Naive B cell (primary cell): ENCODE measurements at regions not wholly inside any gene's neighbourhood (a gene's known extent, or its start where the extent isn't known, plus 50 kb on each side); places are given as distances from the start of the nearest gene placed in this dataset.

Experiments used
- ATAC-seq, 2 donors: fragments of 150-1000 bp; cut with Tn5 transposase; 2 replicates each; pipeline ENCODE4 v1.10.0; 2021; ENCODE audit warnings: low read depth in 2 of 2, mild to moderate bottlenecking in 2 of 2, moderate library complexity in 2 of 2
- DNase-seq: peaks from one replicate; pipeline ENCODE4 v3.0.0; 2022
- H3K27ac Mint-ChIP-seq, 6 donors: one replicate each; pipeline ENCODE4 v1.8.0; 2020 to 2022; ENCODE audit warnings: mild to moderate bottlenecking in 6 of 6, mixed read lengths in 6 of 6, moderate library complexity in 5 of 6, inconsistent platforms in 2 of 6
- H3K27me3 Mint-ChIP-seq, 3 donors: one replicate each; pipeline ENCODE4 v1.8.0; 2021 to 2022; ENCODE audit warnings: mixed read lengths in 3 of 3, mild to moderate bottlenecking in 1 of 3
- H3K36me3 Mint-ChIP-seq, 2 donors: one replicate each; pipeline ENCODE4 v1.8.0; 2020 to 2022; ENCODE audit warnings: mixed read lengths in 2 of 2, inconsistent platforms in 1 of 2, mild to moderate bottlenecking in 1 of 2
- H3K4me1 Mint-ChIP-seq, 3 donors: one replicate each; pipeline ENCODE4 v1.8.0; 2020 to 2022; ENCODE audit warnings: mixed read lengths in 3 of 3, inconsistent platforms in 1 of 3, mild to moderate bottlenecking in 1 of 3, moderate library complexity in 1 of 3
- H3K4me3 Mint-ChIP-seq, 8 donors: one replicate each; pipeline ENCODE4 v1.8.0; 2020 to 2022; ENCODE audit warnings: mild to moderate bottlenecking in 8 of 8, mixed read lengths in 8 of 8, moderate library complexity in 8 of 8, inconsistent platforms in 2 of 8
- H3K9me3 Mint-ChIP-seq, 7 donors: one replicate each; pipeline ENCODE4 v1.8.0; 2020 to 2022; ENCODE audit warnings: mixed read lengths in 7 of 7, mild to moderate bottlenecking in 5 of 7, inconsistent platforms in 2 of 7, moderate library complexity in 1 of 7

DNA sequence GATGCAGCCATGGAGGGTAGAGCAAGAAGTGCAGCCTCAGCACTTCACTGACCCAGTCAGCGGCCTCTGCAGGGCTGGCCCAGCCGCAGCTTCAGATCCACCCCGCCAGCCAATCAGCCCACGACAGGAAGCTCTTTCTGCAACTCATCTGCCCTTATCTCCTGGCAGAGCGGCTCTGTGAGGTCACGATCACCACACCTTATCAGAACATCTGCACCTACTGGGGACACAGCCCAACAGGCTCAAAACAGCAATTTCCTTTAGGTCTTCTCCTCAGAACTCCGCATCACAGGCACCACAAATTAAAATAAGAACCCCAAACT lies 287.3 kb downstream of the BCL11B start:
- ATAC-seq (no peak), DNase-seq (no peak)
- Mint-ChIP-seq H3K36me3 (no peaks in the 10 kb centered on the region), H3K27me3 (no peaks in the 10 kb centered on the region), H3K9me3 (peaks cover 2 to 15% (median 4%) of the 10 kb centered on the region in 7 donors), H3K4me3 (no peak overlapping the region), H3K4me1 (no peaks in the 10 kb centered on the region), H3K27ac (peak overlapping the region in 1 of 6 donors; percentile 9)

- DNase-seq (no peak), ATAC-seq (no peak)
- H3K36me3 Mint-ChIP-seq: no peaks in the 10 kb centered on the region
- H3K27ac Mint-ChIP-seq: no peak overlapping the region
- H3K27me3 Mint-ChIP-seq: no peaks in the 10 kb centered on the region
- H3K4me3 Mint-ChIP-seq: no peak overlapping the region
- H3K4me1 Mint-ChIP-seq: no peaks in the 10 kb centered on the region
- H3K9me3 Mint-ChIP-seq: peaks cover 0 to 3% (median 0%) of the 10 kb centered on the region in 7 donors
These were observed 278.2 kb downstream of the BCL11B start for GRCh38 chr14:98993818-98994217.

DNA sequence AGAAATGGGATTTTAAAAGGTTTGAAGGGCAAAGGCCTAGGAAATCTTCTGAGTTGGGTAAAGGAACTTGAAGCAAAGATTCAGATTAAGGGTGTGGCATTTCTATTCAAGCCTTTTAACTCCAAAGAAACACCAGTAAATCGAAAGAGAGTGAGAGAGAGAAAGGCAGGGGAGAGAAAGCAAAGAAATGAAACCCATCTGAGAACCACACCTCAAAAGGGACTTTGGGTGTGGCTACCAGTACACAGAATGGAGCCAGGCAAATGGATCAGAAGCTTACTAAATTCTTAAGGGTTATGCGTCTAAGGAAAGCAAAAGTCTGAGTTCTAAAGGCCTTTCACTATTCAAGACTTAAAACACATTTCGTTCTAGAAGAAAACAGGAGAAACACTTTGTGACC lies 277.4 kb downstream of the BCL11B start:
- Mint-ChIP-seq H3K4me1 (no peaks in the 10 kb centered on the region), H3K36me3 (no peaks in the 10 kb centered on the region), H3K27ac (peak overlapping the region in 1 of 6 donors; percentile 65), H3K27me3 (no peaks in the 10 kb centered on the region), H3K9me3 (peaks cover 0 to 3% (median 0%) of the 10 kb centered on the region in 7 donors), H3K4me3 (no peak overlapping the region)
- DNase-seq: no peak
- no peak for ATAC-seq

- Mint-ChIP-seq H3K27me3 (no peaks in the 10 kb centered on the region), H3K4me3 (no peak overlapping the region), H3K9me3 (peaks cover 0 to 4% (median 0%) of the 10 kb centered on the region in 7 donors), H3K4me1 (no peaks in the 10 kb centered on the region), H3K27ac (no peak overlapping the region), H3K36me3 (no peaks in the 10 kb centered on the region)
- DNase-seq (no peak), ATAC-seq (no peak)
These were observed 274.3 kb downstream of the BCL11B start for GRCh38 chr14:98997526-98998205.

DNA sequence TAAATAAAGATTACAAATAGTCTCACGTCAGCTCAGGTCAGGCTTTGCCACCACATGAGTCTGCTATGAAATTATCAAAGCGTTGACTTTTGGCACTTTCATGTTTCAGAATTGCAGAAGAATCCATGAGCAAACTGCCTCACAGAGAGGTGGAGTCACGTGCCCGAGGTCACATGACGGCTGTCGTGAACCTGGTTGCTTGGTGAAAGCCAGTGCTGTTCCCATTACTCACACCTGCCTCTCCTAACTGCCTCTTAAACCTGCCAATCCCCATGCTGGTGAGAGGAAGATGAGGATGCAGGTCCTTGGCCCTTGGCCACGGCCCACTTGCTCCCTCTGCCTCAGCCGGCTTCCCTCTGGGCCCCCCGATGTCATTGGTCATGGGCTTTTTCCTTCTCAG lies 272.7 kb downstream of the BCL11B start:
- Mint-ChIP-seq H3K36me3 (no peaks in the 10 kb centered on the region), H3K27me3 (no peaks in the 10 kb centered on the region), H3K27ac (no peak overlapping the region), H3K4me1 (no peaks in the 10 kb centered on the region), H3K9me3 (peaks cover 0 to 4% (median 0%) of the 10 kb centered on the region in 7 donors), H3K4me3 (no peak overlapping the region)
- ATAC-seq (no peak), DNase-seq (no peak)

DNA sequence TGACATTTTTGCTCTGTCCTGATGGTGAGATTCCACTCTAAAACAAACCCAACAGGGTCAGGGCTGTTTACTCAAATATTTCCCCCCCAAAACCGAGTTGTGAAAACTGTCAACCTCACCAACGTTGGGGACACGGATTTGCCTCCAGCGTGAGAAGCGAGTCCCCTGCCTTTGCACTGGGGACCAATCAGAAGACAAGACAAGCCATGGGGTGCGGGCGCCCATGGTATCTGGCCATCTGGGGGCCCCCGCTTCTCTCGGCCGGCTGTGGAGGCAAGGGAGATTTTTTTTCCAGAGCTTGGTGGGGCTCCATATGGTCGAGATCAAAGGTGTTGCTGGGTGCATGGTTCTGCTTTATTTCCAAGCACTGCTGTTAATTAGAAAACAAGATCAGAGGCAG lies 272.1 kb downstream of the BCL11B start:
- no peak overlapping the region for H3K4me3 Mint-ChIP-seq
- DNase-seq (no peak), ATAC-seq (no peak)
- H3K27me3 Mint-ChIP-seq: peaks cover 0 to 4% (median 0%) of the 10 kb centered on the region in 3 donors
- H3K27ac Mint-ChIP-seq: no peak overlapping the region
- H3K36me3 Mint-ChIP-seq: no peaks in the 10 kb centered on the region
- H3K4me1 Mint-ChIP-seq: no peaks in the 10 kb centered on the region
- peaks cover 0 to 4% (median 0%) of the 10 kb centered on the region in 7 donors for H3K9me3 Mint-ChIP-seq

- no peak overlapping the region for H3K4me3 Mint-ChIP-seq
- no peak overlapping the region for H3K27ac Mint-ChIP-seq
- H3K4me1 Mint-ChIP-seq: no peaks in the 10 kb centered on the region
- no peak for ATAC-seq
- peaks cover 0 to 6% (median 0%) of the 10 kb centered on the region in 3 donors for H3K27me3 Mint-ChIP-seq
- DNase-seq: no peak
- peaks cover 0 to 4% (median 0%) of the 10 kb centered on the region in 7 donors for H3K9me3 Mint-ChIP-seq
- H3K36me3 Mint-ChIP-seq: no peaks in the 10 kb centered on the region
These were observed 270.8 kb downstream of the BCL11B start for GRCh38 chr14:99001241-99001640.

GRCh38 chr14:99003646-99004045 lies 268.4 kb downstream of the BCL11B start:
- Mint-ChIP-seq H3K27ac (peak overlapping the region in 1 of 6 donors; percentile 34), H3K4me3 (no peak overlapping the region), H3K36me3 (no peaks in the 10 kb centered on the region), H3K9me3 (peaks cover 0 to 7% (median 0%) of the 10 kb centered on the region in 7 donors), H3K4me1 (no peaks in the 10 kb centered on the region), H3K27me3 (peaks cover 0 to 13% (median 0%) of the 10 kb centered on the region in 3 donors)
- no peak for DNase-seq
- ATAC-seq: no peak

GRCh38 chr14:99004112-99004511 lies 267.9 kb downstream of the BCL11B start:
- H3K27me3 Mint-ChIP-seq: peaks cover 0 to 13% (median 0%) of the 10 kb centered on the region in 3 donors
- DNase-seq (no peak), ATAC-seq (no peak)
- H3K4me1 Mint-ChIP-seq: no peaks in the 10 kb centered on the region
- H3K36me3 Mint-ChIP-seq: no peaks in the 10 kb centered on the region
- H3K27ac Mint-ChIP-seq: no peak overlapping the region
- H3K9me3 Mint-ChIP-seq: peaks cover 0 to 10% (median 0%) of the 10 kb centered on the region in 7 donors
- no peak overlapping the region for H3K4me3 Mint-ChIP-seq

- no peak overlapping the region for H3K27ac Mint-ChIP-seq
- no peaks in the 10 kb centered on the region for H3K4me1 Mint-ChIP-seq
- H3K27me3 Mint-ChIP-seq: peaks cover 0 to 13% (median 0%) of the 10 kb centered on the region in 3 donors
- no peak overlapping the region for H3K4me3 Mint-ChIP-seq
- H3K9me3 Mint-ChIP-seq: peaks cover 0 to 10% (median 0%) of the 10 kb centered on the region in 7 donors
- no peak for DNase-seq
- H3K36me3 Mint-ChIP-seq: no peaks in the 10 kb centered on the region
- no peak for ATAC-seq
These were observed 265.7 kb downstream of the BCL11B start for GRCh38 chr14:99006276-99006675.

DNA sequence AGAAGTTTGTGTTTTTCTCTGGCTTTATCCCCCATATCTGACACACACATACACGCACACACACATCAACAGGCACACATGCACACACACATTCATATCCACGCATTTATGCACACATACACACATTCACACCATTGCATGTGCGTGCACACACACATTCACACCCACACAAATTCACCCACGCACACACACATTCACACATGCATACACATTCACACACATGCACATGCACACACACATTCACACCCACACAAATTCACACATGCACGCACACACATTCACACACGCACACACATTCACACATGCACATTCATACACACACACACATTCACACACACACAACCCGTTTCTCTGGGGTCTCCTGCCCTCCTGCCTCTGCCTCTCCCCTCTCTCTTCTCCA lies 264.2 kb downstream of the BCL11B start:
- no peak for ATAC-seq
- peaks cover 0 to 10% (median 0%) of the 10 kb centered on the region in 7 donors for H3K9me3 Mint-ChIP-seq

GRCh38 chr14:99009871-99010270 lies 262.1 kb downstream of the BCL11B start:
- Mint-ChIP-seq H3K9me3 (peaks cover 0 to 10% (median 2%) of the 10 kb centered on the region in 7 donors), H3K4me1 (no peaks in the 10 kb centered on the region), H3K4me3 (no peak overlapping the region), H3K27ac (no peak overlapping the region), H3K36me3 (no peaks in the 10 kb centered on the region), H3K27me3 (peaks cover 0 to 9% (median 0%) of the 10 kb centered on the region in 3 donors)
- DNase-seq (no peak), ATAC-seq (no peak)

More for the DNA sequence above, 264.2 kb downstream of the BCL11B start:
- Mint-ChIP-seq H3K27ac (no peak overlapping the region), H3K4me3 (no peak overlapping the region), H3K27me3 (peaks cover 0 to 13% (median 0%) of the 10 kb centered on the region in 3 donors), H3K36me3 (no peaks in the 10 kb centered on the region), H3K4me1 (no peaks in the 10 kb centered on the region)
- no peak for DNase-seq

DNA sequence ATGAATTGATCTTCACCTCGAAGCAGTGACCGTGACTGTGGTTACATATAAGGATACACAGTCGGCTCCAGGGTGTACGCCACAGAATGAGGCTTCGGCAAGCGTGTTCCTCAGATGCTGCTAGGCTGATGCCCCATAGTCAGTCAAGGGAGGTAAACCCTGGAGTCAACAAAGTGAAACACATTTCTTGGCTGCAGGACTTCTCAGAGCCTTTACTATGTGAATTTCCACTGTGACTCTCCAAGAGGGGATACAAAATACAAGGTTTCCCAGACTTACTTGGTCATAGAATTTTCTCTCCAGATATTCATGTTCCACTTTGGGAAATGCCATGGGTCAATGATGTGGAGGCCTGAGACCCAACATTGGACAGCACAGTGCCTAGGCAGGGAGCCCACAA lies 260.6 kb downstream of the BCL11B start:
- Mint-ChIP-seq H3K4me3 (no peak overlapping the region), H3K36me3 (no peaks in the 10 kb centered on the region), H3K4me1 (no peaks in the 10 kb centered on the region), H3K9me3 (peaks cover 0 to 10% (median 2%) of the 10 kb centered on the region in 7 donors), H3K27me3 (peaks cover 0 to 6% (median 0%) of the 10 kb centered on the region in 3 donors), H3K27ac (no peak overlapping the region)
- ATAC-seq: no peak
- no peak for DNase-seq

DNA sequence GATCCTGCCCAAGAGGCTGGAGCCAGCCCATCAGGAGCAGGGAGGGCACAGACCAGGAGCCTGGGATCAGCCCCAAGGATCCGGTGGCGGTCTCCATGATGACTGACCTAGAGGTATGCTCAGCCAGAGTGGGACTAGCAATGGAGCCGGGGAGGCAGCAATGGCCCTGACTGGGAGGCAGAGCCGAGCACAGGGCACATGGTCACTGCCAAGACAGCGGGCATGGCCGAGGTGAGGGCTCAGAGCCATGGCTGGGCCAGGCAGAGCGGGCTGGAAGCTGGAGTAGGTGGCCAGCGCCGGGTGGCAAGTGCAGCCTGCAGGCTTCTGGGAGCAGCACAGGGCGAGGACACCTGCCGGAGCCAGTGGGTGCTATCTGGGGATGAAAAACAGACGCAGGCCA lies 259.3 kb downstream of the BCL11B start:
- Mint-ChIP-seq H3K27me3 (peaks cover 0 to 5% (median 0%) of the 10 kb centered on the region in 3 donors), H3K27ac (no peak overlapping the region), H3K4me3 (no peak overlapping the region)

More for the DNA sequence above, 259.3 kb downstream of the BCL11B start:
- ATAC-seq: no peak
- DNase-seq: no peak
- Mint-ChIP-seq H3K9me3 (peaks cover 0 to 13% (median 2%) of the 10 kb centered on the region in 7 donors), H3K36me3 (no peaks in the 10 kb centered on the region), H3K4me1 (no peaks in the 10 kb centered on the region)
